Upper lobe of left lung (tissue), 4 donors: ENCODE measurements at regions not wholly inside any gene's neighbourhood (a gene's known extent, or its start where the extent isn't known, plus 50 kb on each side); places are given as distances from the start of the nearest gene placed in this dataset.

ENCODE experiments used
- CTCF ChIP-seq, 6 experiments: fragments of 450-650 bp in 4 of 6; fragments of 200-600 bp in 2 of 6; sonication (generic) in 2 of 6; IDR thresholded peaks; one replicate each; pipeline ENCODE4 v1.5.1; 2016 to 2019; ENCODE audit warnings: antibody characterized with exemption in 6 of 6
- EP300 ChIP-seq, 4 donors: sonication (generic); formaldehyde crosslinking; IDR thresholded peaks; one replicate each; pipeline ENCODE4 v1.5.1; 2017; ENCODE audit warnings: antibody characterized with exemption in 4 of 4, control low read depth in 2 of 4
- POLR2A ChIP-seq, 4 donors: fragments of 450-650 bp; IDR thresholded peaks; one replicate each; pipeline ENCODE4 v1.5.1; 2016 to 2017; ENCODE audit warnings: antibody characterized with exemption in 4 of 4, mild to moderate bottlenecking in 2 of 4
- POLR2AphosphoS5 ChIP-seq, 2 donors: sonication (generic); formaldehyde crosslinking; IDR thresholded peaks; one replicate each; pipeline ENCODE4 v1.5.1; 2017; ENCODE audit warnings: antibody characterized with exemption in 2 of 2

DNA sequence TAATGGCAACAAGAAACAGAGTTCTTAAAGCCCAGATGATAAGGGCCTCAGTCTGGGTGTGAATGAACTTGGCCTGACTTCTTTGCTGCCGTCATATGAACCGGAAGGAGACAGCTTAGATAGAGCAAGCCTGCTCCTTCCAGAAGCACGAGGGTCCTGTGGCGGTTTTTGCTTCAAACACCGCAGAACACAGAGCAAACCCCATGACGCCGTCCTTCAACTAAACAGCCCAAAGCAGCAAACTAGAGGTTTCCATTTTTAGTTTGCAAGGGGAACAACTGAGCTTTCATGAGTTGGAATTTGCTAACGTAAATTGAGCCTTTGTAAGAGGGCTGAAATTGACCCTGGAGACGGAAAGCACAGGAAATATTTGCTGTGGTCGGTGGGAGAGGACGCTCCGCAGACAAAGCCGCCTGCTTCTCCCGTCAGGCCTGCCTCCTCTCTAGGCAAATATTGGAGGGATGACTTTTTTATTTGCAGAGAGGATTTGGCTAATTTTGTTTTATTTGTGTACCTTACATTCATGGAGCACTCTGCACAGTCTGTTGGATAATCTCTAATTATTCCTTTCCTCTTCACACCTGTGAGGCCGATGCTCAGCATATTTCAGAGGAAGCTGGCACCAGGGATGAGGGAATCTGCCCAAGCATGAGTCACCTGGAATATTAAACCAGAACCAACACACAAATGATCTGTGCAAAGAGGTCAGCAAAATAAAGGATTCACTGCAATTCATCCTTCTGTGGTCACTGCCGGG, 134.0 kb upstream of the NCK2 start:
- no peak for TF ChIP-seq CTCF (IDR thresholded peaks at IDR 0.05)
- TF ChIP-seq POLR2A (IDR thresholded peaks at IDR 0.05): no peak
- TF ChIP-seq EP300 (IDR thresholded peaks at IDR 0.05): no peak
- no peak for TF ChIP-seq POLR2AphosphoS5 (IDR thresholded peaks at IDR 0.05)
